Activated CD8-positive, alpha-beta memory T cell treated with anti-CD3 and anti-CD28 coated beads, Interleukin-2, amount 10 ng/mL, durations not matched to agents 7 days and 5 days (primary cell): ENCODE measurements at regions not wholly inside any gene's neighbourhood (a gene's known extent, or its start where the extent isn't known, plus 50 kb on each side); places are given as distances from the start of the nearest gene placed in this dataset.
"Not testable (repeated sequence)": the region's sequence is repeated elsewhere in the genome, so short reads cannot be mapped to it uniquely, and the experiment has no call there.

ENCODE experiments used
- ATAC-seq: fragments of 150-1000 bp; cut with Tn5 transposase; one replicate; pipeline ENCODE4 v1.10.0; 2021; ENCODE audit warnings: moderate library complexity
- CTCF ChIA-PET: fragments of 350-600 bp; sonication (Branson Sonifier 250); formaldehyde crosslinking; loops from one replicate; lab custom pipeline; 2021; ENCODE audit warnings: antibody characterized with exemption; lab: Charles Lee
- DNase-seq: peaks from one replicate; pipeline ENCODE4 v3.0.0-alpha.2; 2020
- H3K27ac Mint-ChIP-seq: one replicate; pipeline ENCODE4 v1.8.0; 2021; ENCODE audit warnings: mild to moderate bottlenecking, mixed read lengths
- H3K27me3 Mint-ChIP-seq: one replicate; pipeline ENCODE4 v1.8.0; 2021; ENCODE audit warnings: mixed read lengths
- H3K36me3 Mint-ChIP-seq: one replicate; pipeline ENCODE4 v1.8.0; 2021; ENCODE audit warnings: mild to moderate bottlenecking, mixed read lengths
- H3K4me1 Mint-ChIP-seq: one replicate; pipeline ENCODE4 v1.8.0; 2021; ENCODE audit warnings: mixed read lengths
- H3K4me3 Mint-ChIP-seq: one replicate; pipeline ENCODE4 v1.8.0; 2021; ENCODE audit warnings: mild to moderate bottlenecking, moderate library complexity, mixed read lengths
- H3K9me3 Mint-ChIP-seq: one replicate; pipeline ENCODE4 v1.8.0; 2022; ENCODE audit warnings: low read depth, mixed read lengths

- Mint-ChIP-seq H3K4me3 (no peak overlapping the region), H3K9me3 (peaks cover 2% of the 10 kb centered on the region), H3K27ac (no peak overlapping the region), H3K4me1 (no peaks in the 10 kb centered on the region), H3K27me3 (no peaks in the 10 kb centered on the region), H3K36me3 (no peaks in the 10 kb centered on the region)
- ATAC-seq (no peak), DNase-seq (no peak)
- CTCF ChIA-PET, result no interaction called here
These were observed 310.2 kb upstream of the PPP2R3A start for GRCh38 chr3:135655328-135655727.

- H3K27me3 Mint-ChIP-seq, DNase-seq, H3K36me3 Mint-ChIP-seq, ATAC-seq, H3K4me3 Mint-ChIP-seq, CTCF ChIA-PET, H3K9me3 Mint-ChIP-seq, H3K4me1 Mint-ChIP-seq, H3K27ac Mint-ChIP-seq: not testable (repeated sequence)
These were observed 307.1 kb upstream of the PPP2R3A start for GRCh38 chr3:135658451-135658850.

DNA sequence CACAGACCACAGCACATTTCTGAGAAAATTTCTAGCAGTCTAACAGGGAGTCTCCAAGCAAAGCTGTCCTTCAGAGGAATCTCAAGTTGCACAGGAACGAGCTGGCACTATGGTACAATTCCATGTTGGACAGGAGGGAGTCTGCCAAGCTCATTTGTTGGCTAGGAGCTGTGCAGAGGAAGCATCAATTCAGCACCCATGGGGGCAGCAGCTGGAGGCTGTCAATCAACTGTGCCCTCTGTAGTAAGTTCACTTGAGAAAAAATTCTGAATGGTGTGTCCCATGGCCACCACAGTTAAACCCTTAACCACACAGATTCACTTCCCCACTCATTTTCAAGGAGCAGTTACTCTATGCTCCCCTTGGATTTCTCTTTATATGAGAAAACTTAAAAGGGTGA, 298.5 kb upstream of the PPP2R3A start:
- H3K36me3 Mint-ChIP-seq, result no peaks in the 10 kb centered on the region
- CTCF ChIA-PET, result no interaction called here
- H3K27ac Mint-ChIP-seq, result no peak overlapping the region

DNA sequence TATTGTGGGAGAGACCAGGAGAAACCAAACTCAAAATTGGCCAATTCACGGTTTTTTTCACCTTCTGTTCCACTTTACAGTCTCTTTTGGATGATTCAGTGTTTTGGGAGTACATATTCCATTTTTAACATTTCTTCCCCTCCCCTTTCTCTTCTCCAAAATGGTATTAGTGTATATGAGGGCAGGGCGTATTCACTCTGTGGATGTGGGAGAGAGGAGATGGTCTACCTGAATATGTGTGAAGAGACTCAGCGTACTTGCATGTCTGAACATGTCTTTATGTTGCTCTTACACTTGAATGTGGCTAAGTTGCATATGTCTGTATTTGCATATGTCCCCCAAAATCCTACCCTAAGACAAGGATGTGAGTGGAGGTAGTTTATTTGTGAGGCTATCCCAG, 291.0 kb upstream of the PPP2R3A start:
- H3K4me3 Mint-ChIP-seq, result no peak overlapping the region
- no peaks in the 10 kb centered on the region for H3K27me3 Mint-ChIP-seq
- CTCF ChIA-PET, result no interaction called here
- peaks cover 4% of the 10 kb centered on the region for H3K9me3 Mint-ChIP-seq
- no peaks in the 10 kb centered on the region for H3K36me3 Mint-ChIP-seq
- ATAC-seq (no peak), DNase-seq (no peak)
- no peak overlapping the region for H3K27ac Mint-ChIP-seq
- no peaks in the 10 kb centered on the region for H3K4me1 Mint-ChIP-seq

More for the DNA sequence above, 298.5 kb upstream of the PPP2R3A start:
- no peaks in the 10 kb centered on the region for H3K27me3 Mint-ChIP-seq
- no peaks in the 10 kb centered on the region for H3K4me1 Mint-ChIP-seq
- ATAC-seq (no peak), DNase-seq (no peak)
- H3K4me3 Mint-ChIP-seq, result no peak overlapping the region
- H3K9me3 Mint-ChIP-seq, result no peaks in the 10 kb centered on the region

DNA sequence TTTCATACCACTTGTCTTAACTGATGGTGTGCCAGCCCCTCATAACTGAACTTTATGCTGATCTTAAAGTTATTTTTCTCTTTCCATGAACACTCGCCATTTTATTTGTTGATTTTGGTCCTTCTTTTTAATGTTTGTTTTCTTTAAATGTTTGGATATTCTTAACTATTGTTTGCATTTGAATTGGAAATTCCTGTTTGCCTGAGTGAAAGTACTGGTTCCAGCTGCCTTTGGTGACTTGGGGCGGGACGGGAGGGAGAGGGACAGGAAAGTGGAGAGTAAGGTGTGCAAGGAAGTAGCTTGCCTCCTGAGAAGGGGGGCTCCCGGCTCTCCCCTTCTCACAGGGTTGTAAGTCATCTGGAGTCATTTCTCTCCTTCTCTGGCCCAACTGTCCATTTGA, 287.1 kb upstream of the PPP2R3A start:
- CTCF ChIA-PET, result no interaction called here
- no peak for DNase-seq

GRCh38 chr3:135688003-135688402, 277.5 kb upstream of the PPP2R3A start:
- H3K27ac Mint-ChIP-seq, result no peak overlapping the region
- DNase-seq (no peak), ATAC-seq (no peak)
- H3K27me3 Mint-ChIP-seq, result no peaks in the 10 kb centered on the region
- H3K9me3 Mint-ChIP-seq, result peaks cover 2% of the 10 kb centered on the region
- CTCF ChIA-PET, result interaction anchor here (0.6 kb wide), 1 partner anchor 1276 kb away, joined by 3 read pairs; no protein-coding TSS in a partner anchor
- H3K4me1 Mint-ChIP-seq, result no peaks in the 10 kb centered on the region
- no peak overlapping the region for H3K4me3 Mint-ChIP-seq
- no peaks in the 10 kb centered on the region for H3K36me3 Mint-ChIP-seq

More for the DNA sequence above, 287.1 kb upstream of the PPP2R3A start:
- peaks cover 4% of the 10 kb centered on the region for H3K9me3 Mint-ChIP-seq
- no peak for ATAC-seq
- no peaks in the 10 kb centered on the region for H3K36me3 Mint-ChIP-seq
- H3K27ac Mint-ChIP-seq, result no peak overlapping the region
- no peaks in the 10 kb centered on the region for H3K27me3 Mint-ChIP-seq
- H3K4me3 Mint-ChIP-seq, result no peak overlapping the region
- no peaks in the 10 kb centered on the region for H3K4me1 Mint-ChIP-seq

DNA sequence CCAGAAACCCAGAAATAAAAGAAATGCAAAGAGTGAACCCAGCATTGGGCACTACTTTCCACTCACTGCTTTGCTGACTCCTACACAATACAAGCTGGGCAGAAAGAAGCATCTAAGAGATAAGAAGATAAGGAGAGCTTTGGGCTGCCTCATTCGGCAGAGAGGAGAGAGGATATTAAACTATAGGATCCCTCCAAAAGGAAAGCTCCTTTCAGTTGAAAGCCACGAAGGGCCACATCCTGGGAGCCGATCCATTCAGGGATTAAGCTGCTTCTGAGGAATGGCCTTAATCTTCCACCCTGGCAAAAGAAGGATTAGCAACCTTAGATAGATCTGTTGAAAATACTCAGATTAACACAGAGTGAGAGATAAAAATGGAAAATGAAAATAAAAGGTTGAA, 274.9 kb upstream of the PPP2R3A start:
- Mint-ChIP-seq H3K4me3 (no peak overlapping the region), H3K27me3 (no peaks in the 10 kb centered on the region), H3K36me3 (no peaks in the 10 kb centered on the region), H3K4me1 (no peaks in the 10 kb centered on the region), H3K9me3 (peaks cover 2% of the 10 kb centered on the region), H3K27ac (no peak overlapping the region)
- ATAC-seq (no peak), DNase-seq (no peak)
- CTCF ChIA-PET, result no interaction called here

- no peaks in the 10 kb centered on the region for H3K27me3 Mint-ChIP-seq
- H3K27ac Mint-ChIP-seq, result no peak overlapping the region
- no peak for DNase-seq
- no peak for ATAC-seq
- CTCF ChIA-PET, result interaction anchor here (1.3 kb wide), 1 partner anchor 15 kb away, joined by 3 read pairs; no protein-coding TSS in a partner anchor
- no peaks in the 10 kb centered on the region for H3K36me3 Mint-ChIP-seq
- H3K9me3 Mint-ChIP-seq, result peaks cover 2% of the 10 kb centered on the region
- H3K4me1 Mint-ChIP-seq, result no peaks in the 10 kb centered on the region
- no peak overlapping the region for H3K4me3 Mint-ChIP-seq
These were observed 274.3 kb upstream of the PPP2R3A start for GRCh38 chr3:135691240-135691639.

DNA sequence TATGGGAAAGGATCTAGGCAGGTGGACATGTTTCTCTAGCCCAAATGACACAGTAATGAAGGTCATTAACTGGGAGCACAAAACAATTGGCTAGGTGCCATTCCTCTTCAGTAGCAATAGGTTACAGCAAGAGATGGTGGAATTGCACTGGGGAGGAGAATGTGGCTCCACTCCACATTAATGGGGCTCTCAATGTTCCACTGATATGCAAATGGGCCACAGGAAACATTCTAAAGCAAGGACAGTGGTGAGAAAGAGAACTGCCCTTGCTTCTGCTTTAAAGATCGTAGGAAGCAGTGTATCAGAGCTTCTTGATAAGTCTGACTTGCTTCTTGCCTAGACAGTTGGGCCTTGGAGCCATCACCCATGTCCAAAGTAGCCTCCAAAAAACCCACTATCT, 271.4 kb upstream of the PPP2R3A start:
- DNase-seq, result no peak
- Mint-ChIP-seq H3K27me3 (no peaks in the 10 kb centered on the region), H3K27ac (no peak overlapping the region), H3K36me3 (no peaks in the 10 kb centered on the region), H3K4me3 (no peak overlapping the region), H3K9me3 (no peaks in the 10 kb centered on the region), H3K4me1 (no peaks in the 10 kb centered on the region)
- CTCF ChIA-PET, result no interaction called here
- no peak for ATAC-seq

DNA sequence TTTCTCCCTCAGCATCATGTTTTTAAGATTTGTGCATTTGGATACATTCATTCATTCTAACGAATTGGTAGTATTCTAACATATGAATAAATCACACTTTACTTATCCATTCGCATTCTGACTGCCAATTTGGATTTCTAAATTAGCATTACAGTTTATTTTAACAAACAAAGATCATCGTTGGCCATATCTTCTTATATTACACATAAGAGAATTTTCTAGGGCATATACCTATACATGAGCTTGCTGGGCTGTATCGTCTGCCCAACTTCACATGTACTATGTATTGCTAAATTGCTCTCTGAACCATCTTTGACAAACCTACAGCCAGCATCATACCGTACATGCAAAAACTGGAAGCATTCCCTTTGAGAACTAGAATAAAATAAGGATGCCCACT, 265.8 kb upstream of the PPP2R3A start:
- DNase-seq (no peak), ATAC-seq (no peak)
- H3K4me3 Mint-ChIP-seq, result no peak overlapping the region
- H3K9me3 Mint-ChIP-seq, result no peaks in the 10 kb centered on the region
- H3K4me1 Mint-ChIP-seq, result no peaks in the 10 kb centered on the region
- no peaks in the 10 kb centered on the region for H3K36me3 Mint-ChIP-seq
- no peak overlapping the region for H3K27ac Mint-ChIP-seq
- H3K27me3 Mint-ChIP-seq, result no peaks in the 10 kb centered on the region
- CTCF ChIA-PET, result no interaction called here

- Mint-ChIP-seq H3K27ac (no peak overlapping the region), H3K9me3 (no peaks in the 10 kb centered on the region), H3K27me3 (no peaks in the 10 kb centered on the region), H3K36me3 (no peaks in the 10 kb centered on the region), H3K4me1 (no peaks in the 10 kb centered on the region), H3K4me3 (no peak overlapping the region)
- DNase-seq (no peak), ATAC-seq (no peak)
- CTCF ChIA-PET, result interaction anchor here (1.4 kb wide), 1 partner anchor 15 kb away, joined by 3 read pairs; no protein-coding TSS in a partner anchor
These were observed 258.7 kb upstream of the PPP2R3A start for GRCh38 chr3:135706758-135707375.

DNA sequence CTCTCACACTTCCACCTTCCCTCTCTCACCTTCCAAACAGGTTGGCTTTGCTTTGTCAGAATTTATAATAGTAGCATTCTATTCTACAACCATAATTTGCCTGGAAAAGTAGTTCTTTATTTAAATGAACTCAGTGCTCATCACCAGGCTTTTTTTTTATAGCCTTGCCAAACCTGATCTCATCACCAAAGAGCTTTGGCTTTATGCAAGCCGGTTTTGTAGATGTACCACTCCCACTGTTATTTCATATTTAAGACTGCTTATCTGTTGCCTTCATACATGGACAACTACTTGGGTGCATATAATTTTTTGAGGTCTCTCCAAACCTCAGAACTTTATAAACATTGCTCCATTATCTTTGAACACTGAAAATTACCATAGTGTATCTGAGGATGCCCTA, 246.1 kb upstream of the PPP2R3A start:
- CTCF ChIA-PET, result no interaction called here
- H3K4me3 Mint-ChIP-seq, result no peak overlapping the region
- H3K4me1 Mint-ChIP-seq, result no peaks in the 10 kb centered on the region
- no peaks in the 10 kb centered on the region for H3K27me3 Mint-ChIP-seq
- no peaks in the 10 kb centered on the region for H3K36me3 Mint-ChIP-seq
- ATAC-seq (no peak), DNase-seq (no peak)
- H3K9me3 Mint-ChIP-seq, result no peaks in the 10 kb centered on the region
- no peak overlapping the region for H3K27ac Mint-ChIP-seq

DNA sequence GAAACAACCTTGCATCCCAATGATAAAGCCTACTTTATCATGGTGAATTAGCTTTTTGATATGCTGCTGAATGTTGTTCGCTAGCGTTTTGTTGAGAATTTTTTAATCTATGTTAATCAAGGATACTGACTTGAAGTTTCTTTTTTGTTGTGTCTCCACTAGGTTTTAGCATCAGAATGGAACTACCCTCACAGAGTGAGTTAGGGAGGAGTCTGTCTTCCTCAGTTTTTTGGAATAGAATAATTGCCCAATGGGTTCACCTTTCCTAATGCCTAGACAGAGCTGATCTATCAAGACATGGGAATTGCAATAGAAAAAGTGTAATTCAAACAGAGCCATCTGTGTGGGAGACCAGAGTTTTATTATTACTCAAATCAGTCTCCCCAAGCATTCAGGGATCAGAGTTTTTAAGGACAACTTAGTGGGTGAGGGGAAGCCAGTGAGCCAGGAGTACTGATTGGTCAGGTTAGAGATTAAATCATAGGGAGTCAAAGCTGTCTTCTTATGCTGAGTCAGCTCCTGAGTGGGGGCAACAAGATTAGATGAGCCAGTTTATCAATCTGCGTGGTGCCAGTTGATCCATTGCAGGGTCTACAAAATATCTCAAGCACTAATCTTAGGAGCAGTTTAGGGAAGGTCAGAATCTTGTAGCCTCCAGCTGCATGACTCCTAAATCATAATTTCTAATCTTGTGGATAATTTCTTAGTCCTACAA, 237.4 kb upstream of the PPP2R3A start:
- CTCF ChIA-PET, result no interaction called here
- Mint-ChIP-seq H3K9me3 (peaks cover 17% of the 10 kb centered on the region), H3K27ac (no peak overlapping the region), H3K4me1 (no peaks in the 10 kb centered on the region), H3K27me3 (no peaks in the 10 kb centered on the region), H3K36me3 (no peaks in the 10 kb centered on the region), H3K4me3 (no peak overlapping the region)
- ATAC-seq (no peak), DNase-seq (no peak)

DNA sequence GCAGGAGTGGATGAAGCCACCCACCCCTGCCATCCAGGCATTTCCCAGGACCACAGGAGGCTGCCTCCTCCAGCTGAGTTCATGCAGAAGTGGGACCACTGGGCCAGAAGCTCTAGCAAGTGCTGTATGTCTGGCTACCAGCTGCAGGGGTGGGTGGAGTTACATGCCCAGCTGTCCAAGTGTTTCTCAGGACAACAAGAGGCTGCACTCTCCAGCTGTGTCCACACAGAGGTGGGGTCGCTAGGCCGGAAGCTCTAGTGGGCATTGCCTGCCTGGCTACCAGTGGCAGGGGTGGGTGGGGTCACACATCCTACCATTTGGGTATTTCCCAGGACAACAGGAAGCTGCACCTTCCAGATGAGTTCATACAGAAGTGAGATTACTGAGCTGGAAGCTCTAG, 234.0 kb upstream of the PPP2R3A start:
- H3K9me3 Mint-ChIP-seq, result peaks cover 20% of the 10 kb centered on the region
- H3K27ac Mint-ChIP-seq, result no peak overlapping the region
- no peaks in the 10 kb centered on the region for H3K4me1 Mint-ChIP-seq
- ATAC-seq (no peak), DNase-seq (no peak)
- H3K27me3 Mint-ChIP-seq, result no peaks in the 10 kb centered on the region
- no peak overlapping the region for H3K4me3 Mint-ChIP-seq
- H3K36me3 Mint-ChIP-seq, result no peaks in the 10 kb centered on the region
- CTCF ChIA-PET, result no interaction called here
